Cerebellar nuclear complex (tissue), 1 donor: ENCODE measurements at regions not wholly inside any gene's neighbourhood (a gene's known extent, or its start where the extent isn't known, plus 50 kb on each side); places are given as distances from the start of the nearest gene placed in this dataset.

Experiments used
- DNase-seq, 2 experiments: peaks; one replicate each; lab custom pipeline; 2025; lab: John Stamatoyannopoulos, UW

DNA sequence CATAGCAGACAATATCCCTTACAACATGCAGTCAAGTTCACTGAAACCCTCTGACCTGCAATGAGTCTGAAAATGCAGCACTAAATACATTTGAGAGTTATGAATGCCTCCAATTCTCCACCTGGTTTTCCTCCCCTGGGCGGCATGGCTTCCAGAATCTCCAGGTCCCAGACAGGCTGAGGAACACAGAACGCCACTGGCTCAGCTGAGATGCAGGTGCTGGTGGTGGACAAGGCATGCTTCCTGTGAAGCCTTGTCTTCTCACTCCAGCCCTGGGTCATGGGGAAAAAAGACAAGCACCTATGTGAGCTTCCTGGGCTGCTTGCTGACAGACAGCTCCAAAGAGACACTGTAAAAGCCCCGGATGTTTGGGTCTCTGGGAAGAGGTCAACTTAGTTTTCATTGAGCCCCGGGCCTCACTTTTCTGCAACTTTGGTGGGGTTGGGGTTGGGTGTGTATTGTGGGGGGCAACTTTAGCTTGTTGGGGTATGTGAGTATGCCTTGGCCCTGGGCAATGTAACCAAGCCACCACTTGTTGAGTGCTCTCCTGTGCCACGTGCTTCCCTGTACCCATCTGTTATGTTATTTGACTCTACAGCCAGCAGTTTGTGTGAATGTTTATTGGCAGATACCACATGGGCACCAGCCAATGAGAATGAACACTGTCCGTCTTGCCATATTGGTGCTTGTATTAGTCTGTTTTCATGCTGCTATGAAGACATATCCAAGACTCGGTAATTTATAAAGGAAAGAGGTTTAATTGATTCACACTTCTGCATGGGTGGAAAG, 127.8 kb downstream of the EMX2 start:
- DNase-seq = no peak

DNA sequence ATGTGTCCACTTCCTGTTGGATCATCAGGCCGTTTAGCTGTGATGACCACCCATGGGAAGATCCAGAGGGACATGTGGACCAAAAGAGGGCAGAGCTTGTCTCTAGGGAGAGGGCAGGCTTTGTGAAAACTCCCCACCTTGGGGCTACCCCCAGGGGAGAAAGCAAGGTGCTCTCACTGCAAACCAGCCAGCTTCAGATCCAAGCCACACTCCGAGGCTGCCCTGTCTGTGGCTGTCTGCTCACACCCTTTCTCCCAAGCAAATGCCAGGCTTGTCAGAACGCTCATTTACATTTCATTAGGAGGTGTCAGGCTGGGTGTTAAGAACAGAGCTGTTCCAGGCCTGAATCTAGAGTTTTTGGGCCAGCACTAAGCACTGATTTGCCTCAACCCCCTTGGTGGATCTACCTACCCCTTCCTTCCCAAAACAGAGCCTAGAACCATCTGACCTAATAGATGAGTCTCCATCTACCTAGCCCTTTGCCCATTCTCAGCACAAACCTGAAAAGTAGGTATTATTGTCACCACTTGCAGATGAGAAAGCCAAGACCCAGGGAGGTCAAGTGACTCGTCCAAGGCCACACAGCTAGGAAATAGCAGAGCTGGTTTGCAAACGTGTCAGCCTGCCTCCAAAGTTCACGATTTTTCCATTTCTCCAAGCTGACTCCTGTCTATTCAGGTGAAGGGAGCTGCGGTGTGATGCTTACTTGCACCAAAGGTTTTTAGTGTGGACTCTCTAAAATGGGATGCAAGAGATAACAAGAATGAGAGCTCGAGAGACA, 130.9 kb downstream of the EMX2 start:
- no peak for DNase-seq

DNA sequence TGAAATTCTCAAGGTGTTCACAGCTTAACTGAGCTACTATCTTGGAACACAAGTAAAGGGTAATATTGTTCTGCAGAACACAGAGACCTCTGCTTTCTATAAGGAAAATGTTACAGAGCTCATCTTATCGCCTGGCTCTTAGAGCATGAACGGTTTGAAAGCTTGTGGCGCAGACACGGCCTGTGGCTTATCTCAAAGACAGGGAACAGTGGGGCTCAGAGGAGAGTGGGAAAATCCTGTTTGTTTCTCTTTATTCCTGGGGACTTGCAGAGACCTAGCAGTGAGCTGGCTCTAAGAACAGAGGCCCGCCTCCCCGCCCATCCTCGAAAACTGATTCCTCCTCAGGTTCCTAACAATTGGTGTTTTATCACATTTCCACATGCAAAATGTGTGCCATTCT, 131.7 kb downstream of the EMX2 start:
- no peak for DNase-seq

DNA sequence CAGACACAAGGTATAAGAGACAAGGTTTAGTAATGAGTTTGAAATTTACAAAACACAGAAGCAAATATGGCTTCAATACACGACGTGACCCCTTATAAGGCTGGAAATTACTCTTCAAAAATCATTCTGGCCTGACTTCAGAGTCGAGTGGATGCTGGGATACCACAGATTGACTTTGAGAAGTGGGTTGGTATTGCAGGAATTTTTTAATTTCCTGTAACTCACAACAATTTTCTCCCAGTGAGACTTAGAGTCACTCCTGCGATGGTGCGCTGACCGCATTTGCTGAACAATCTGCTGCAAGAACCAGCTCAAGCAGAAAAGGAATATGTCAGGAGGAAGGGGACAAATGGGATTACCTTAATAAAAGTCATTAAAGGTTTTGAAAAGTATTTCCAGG, 132.1 kb downstream of the EMX2 start:
- DNase-seq = no peak

DNA sequence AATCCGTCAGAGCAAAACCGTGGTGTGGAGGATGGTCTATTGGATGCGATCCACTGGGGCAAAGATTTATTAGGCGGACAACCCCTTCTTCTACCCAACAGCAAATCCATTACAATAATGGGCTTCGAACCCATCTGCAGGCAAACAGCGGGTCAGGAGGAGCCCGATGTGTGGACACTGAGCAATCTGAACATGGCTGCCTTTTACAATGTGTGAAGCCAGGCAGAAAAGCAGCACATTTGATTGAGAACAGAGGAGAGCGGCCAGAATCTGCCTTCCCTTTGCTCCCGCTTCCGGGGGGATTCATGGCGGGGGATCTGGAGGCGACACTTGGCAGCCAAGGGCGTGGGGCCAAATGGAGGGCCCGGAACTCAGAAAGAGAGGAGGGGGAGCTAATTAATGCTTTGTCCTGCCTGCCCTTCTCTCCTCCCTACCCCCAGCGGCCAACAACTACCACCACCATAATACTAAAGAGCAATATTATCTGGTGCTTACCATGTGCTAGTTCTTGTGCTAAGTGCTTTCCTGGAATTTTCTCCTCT, 133.0 kb downstream of the EMX2 start:
- DNase-seq = no peak

DNA sequence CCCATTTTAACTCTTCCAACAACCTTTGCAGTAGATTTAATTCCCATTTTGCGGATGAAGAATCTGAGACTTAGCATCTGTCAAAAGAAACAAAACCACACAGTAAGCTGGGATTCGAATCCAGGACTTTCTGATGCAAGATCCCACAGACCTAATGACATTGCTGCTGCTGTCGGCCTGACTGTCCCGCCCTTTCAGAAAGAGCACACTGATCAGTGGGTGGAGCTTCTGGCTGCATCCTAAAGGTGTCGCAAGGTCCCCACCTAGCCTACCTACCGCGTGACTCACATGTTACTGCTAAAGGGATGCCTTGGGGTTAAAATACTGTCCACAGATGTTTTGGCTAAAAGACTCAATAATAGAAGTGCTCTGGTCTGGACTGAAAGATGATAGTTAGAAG, 134.7 kb downstream of the EMX2 start:
- DNase-seq = no peak

DNA sequence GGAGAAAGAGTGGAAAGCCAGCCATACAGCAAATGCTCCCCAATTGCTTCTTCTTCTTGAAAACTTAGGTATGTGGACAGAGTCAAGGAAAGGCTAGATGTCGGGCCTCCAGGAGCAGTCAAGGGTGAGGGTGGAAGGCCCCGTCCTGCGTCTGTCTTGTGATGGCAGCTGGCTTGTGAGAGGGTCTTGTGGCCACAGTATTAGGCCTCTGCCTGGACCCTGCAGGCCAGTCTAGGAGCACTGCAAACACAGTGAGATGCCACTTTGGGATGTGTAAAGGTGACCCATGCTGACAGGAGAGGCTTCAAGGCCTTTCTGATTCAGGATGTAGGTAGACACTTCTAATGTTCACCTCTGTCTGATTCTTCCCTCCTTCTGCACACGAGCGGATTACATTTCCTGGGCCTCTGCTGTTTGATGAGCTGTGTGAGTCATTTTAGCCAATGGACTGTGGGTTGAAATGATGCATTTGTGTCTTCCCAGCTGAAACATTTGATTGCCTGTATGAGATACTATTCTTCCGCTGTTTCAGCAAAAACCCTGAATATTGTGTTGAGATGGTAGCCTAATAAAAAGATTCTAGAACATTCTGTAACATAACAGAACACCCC, 135.4 kb downstream of the EMX2 start:
- DNase-seq = no peak

DNA sequence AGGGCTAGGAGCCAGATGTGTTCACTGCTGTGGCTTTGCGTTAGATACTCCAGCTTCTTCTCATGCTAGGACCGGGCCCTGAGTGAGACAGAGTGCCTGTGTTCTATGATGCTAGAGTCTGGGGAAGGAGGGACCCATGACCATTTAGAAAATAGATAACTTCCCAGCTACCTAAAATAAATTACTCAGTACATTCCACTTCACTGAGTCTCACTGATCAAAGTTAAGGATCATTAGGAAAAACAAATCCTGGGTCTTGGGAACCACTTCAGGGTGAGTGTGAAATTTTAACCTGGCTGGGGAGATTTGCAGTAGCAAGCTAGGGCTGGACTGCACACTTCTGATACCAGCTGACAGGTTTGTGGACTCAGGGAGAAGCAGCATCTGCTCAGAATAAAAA, 138.1 kb downstream of the EMX2 start:
- no peak for DNase-seq

DNA sequence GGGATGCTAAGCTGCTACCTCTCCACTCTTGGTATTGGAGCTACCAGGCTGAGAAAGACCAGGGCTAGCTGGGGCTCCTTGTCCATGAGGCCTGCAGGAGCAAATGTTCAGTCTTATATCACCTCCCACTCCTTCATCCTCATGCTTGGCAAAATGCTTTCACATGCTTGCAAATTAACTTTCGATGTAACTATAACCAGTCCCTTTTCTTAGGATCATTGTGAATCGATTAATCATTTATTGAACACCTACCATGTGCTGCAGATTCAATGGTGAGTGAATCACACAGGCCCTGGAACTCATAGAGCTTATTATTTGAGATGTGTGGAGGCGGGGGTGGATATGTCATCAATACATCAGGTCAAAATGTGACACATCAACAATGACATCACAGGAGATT, 138.6 kb downstream of the EMX2 start:
- DNase-seq = no peak

DNA sequence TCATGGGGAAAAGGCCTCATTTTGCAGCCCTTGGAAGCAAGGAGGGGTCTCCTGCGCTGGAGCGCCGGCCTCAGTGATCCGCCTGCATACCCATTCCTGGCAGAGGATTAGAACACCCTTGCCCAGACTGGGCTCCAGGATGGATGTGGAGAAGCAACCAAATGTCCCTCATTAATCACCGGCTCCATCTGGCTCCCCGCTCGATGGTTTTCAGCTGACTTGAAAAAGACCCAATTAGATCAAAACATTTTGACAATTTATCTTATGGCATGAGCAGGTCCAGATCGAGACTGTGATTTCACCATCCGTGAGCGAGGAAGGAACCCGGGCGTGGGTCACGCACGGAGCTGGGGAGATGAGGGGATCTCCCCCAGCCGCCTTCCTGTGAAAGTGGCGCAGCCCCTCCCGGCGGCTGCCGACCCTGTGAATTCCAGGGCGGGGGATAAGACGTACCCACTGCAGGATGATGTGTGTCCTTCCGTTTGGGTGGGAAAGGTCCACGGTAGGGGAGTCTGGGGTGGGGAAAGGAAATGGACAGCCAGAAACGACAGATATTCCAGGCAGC, 141.6 kb downstream of the EMX2 start:
- no peak for DNase-seq

DNA sequence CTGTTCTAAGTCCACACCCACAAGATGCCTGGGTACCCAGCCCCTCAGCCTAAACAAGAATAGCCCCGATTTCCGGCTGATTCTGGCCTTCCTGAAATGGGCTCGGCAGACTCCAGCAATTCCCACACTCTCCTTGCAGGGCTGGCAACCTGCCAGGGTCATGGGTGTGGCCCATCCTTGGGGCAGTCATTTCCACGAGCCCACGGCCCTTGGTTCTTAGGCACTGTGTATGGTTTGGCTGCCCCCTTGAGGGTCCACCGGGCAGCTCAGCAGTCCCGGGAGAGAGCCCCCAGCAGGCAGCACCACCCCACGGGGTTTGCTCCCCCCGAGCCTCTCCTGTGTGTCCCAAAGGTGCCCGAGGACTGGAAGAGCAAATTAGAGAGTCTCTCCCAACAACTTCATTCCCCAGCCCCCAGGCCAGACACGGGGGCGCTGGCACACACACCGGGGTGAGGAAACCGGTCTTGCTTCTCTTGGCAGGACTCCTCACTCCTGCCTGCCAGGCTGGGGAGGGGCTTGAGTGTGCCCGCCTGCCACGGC, 142.2 kb downstream of the EMX2 start:
- no peak for DNase-seq

DNA sequence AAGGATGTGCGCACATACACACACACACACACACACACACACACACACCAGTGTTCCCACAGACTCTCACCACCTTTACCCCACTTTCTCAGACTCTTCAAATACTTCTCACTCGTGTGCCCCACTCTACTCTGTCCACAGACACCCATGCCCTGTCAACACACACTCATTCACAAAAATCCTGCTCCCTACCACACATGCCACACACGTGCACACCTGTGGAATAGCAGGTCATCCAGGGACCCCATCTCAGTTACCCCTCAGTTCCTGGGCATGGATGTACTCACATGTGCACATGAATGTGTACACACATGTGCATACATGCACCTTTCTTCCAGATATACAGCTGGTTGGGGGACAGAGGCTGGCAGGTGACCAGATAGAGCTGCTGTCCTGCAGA, 142.9 kb downstream of the EMX2 start:
- no peak for DNase-seq

DNA sequence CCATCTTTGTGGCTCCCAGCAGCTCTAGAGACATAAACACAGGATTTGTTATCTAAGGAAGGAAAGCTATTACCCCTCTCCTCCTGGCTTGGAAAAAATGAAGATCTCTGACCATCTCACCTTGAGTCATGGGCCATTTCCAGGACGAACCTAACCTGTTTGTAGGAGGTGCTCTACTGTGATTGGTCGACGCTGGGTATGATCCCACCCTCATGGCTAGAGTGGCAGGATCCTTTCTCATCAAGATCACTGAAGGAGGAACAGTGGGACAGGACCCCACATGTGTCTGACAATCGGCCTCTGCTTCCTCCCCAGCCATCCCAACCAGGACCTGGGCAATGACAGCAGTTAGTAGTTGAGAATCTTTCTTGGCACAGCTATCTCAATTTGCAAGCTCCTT, 144.1 kb downstream of the EMX2 start:
- no peak for DNase-seq

DNA sequence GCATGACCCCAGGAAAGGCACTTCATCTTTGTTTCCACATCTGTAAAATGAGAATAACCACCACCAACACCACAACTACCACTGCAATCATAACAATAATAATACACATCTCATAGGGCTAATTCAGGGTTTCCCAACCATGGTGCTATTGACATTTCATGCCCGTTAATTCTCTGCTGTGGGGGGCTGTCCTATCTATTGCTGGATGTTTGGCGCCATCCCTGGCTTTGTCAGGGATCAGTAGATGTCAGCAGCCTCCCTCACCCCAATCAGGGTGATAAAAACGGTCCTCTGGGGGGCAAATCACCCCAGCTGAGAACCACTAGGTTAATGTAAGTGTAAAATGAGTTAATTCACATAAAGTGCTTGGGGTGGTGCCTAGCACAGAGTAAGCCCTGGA, 145.8 kb downstream of the EMX2 start:
- no peak for DNase-seq

DNA sequence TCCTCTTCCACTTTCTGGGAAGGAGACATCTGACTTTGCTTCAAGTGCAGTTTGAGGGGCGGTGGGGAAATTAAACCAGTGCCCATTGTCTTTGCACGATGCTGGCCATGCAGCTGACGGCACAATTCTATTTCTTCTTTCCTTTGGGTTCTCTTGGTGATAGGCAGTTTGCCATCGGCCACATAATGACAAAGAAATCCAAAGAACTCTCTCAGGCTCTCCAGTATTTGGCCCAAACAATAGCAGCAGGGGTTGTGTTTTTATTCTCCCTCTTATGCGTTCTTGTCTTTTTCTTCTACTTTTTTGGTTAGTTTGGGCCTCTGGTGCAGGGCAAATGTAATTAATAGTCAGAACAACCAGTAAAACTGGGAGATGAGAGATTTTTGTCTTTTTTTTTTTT, 147.0 kb downstream of the EMX2 start:
- DNase-seq = no peak

DNA sequence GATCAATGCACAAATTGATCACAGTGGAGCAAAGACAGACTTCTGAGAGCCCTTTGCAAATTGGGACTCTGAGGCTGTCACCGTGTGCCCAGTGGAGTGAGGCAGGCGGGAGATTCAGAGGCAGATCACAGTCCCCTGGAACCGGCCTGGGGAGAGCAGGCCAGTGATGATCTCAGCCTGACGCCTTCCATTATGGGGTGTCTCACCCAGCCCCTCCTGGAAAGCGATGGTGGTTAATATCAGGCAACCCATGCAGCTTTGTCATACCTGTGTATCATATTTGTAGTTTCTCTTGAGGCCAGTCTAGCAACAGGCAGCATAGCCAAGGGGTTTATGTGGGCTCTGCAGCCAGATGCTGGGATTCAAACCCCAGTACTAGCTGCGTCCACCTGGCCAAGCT, 147.8 kb downstream of the EMX2 start:
- no peak for DNase-seq

DNA sequence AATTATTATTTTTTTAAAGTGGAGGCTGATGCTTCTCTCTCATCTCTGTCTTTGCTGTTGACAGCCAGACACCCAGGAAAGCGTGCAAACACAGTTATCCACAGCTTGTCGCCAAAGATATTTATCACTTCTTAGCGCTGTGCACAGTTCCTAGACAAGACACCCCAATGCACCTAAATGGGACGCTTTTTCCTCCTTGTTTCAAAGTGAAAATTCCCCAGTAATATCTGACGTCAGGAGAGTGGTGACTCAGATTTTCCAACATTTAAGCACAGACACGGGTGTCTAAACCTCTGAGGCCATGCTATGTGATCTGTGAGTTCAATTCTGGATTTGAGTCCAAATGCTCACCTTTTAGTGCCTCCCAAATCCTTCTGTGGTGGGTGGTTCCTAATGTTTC, 151.6 kb downstream of the EMX2 start:
- no peak for DNase-seq

DNA sequence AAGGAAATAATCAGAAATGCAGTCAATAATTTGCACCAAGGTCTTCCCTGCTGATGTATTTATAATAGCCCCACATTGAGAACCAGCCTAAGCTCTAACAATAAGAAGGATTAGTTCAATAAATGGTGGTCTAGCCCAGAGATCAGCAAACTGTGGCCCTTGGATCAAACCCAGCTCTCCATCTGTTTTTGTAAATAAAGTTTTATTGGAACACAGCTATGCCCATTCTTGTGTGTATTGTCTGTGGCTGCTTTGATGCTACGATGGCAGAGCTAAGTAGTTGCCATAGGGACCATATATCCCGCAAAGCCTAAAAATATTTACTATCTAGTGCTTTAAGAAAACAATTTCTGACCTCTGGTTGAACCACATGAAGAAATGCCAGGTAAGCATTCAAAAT, 154.9 kb downstream of the EMX2 start:
- no peak for DNase-seq

DNA sequence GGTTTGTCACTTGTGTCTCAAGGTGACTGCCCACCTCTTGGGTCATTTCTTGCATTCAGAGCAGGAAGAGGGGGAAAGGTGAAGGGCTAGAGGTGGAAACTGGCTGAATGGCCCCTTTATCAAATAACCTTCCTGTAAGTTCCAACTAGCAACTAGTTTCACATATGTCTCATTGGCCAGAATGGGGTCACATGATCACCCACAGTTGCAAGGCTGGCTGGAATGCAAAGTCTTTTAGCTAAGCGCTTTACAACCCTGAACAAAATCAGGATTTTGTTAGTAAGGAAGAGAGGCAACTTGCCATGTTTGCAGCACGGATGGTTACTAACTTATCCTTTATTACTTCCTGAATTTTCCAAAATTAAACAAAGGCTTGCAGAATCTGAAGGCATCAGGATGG, 156.3 kb downstream of the EMX2 start:
- no peak for DNase-seq

DNA sequence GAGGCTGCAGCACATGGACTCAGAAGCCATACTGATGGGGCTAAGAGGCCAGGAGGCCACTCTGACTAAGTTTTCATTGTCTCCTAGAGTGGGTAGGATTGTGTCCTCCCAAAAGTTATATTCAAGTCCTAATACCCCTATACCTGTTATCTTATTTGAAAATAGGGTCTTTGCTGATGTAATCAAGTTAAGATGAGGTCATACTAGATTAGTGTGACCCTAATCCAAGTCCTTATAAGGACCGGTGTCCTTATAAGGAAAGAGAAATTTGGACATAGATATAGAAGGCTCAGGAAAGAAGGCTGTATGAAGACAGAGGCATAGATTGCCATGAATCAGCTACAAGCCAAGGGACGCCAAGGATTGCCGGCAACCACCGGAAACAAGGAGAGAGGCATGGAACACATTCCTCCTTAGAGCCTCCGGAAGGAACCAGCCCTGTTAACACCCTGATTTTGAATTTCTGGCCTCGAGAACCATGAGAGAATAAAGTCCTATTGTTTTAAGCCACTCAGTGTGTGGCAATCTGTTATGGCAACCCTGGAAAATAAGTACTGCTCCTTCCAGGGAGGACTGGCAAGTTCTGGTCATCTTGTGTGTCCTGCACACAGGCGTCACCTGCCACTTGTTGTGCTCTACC, 157.0 kb downstream of the EMX2 start:
- no peak for DNase-seq

DNA sequence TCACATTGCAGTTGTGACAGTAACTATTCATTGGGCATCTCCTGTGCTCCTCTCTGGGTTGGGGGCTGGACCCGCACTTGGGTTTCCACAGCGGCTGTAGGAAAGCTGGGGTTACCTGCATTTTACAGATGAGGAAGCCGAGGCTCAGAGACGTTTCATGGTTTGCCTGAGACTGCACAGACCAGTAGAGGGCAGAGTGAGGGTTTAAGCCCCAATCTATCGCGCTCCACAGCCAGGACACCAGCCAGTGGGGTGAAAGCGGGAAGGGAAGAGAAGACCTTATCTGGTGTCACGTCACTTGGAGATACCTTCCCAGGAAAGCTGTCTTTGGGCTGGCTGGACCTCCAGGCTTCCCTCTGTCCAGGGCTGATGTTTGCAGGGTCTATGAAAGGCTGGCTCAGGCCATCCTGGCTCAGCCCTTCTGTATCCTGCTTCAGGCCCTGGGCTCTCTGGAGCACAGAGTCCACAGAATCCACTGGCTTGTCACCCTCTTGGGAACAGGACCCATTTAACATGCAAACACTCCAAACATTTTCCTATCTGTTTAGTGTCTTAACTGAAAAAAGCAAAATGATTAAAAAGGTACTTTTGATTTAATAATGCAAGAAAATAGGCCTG, 167.7 kb downstream of the EMX2 start:
- no peak for DNase-seq
